IPS-15b (cell line): ENCODE measurements at regions not wholly inside any gene's neighbourhood (a gene's known extent, or its start where the extent isn't known, plus 50 kb on each side); places are given as distances from the start of the nearest gene placed in this dataset.

ENCODE experiments used
- H3K27me3 ChIP-seq: one replicate; pipeline ENCODE4 v1.6.1; 2013; ENCODE audit warnings: low read length; ENCODE audit not compliant: control insufficient read depth, insufficient read depth
- H3K36me3 ChIP-seq: one replicate; pipeline ENCODE4 v1.6.1; 2013; ENCODE audit warnings: low read length; ENCODE audit not compliant: control insufficient read depth, insufficient read depth
- H3K4me1 ChIP-seq: one replicate; pipeline ENCODE4 v1.6.1; 2013; ENCODE audit warnings: mild to moderate bottlenecking, low read length; ENCODE audit not compliant: control insufficient read depth, insufficient read depth
- H3K4me3 ChIP-seq: one replicate; pipeline ENCODE4 v1.5.1; 2013; ENCODE audit warnings: low read depth, low read length
- H3K9ac ChIP-seq: one replicate; pipeline ENCODE4 v1.6.1; 2013; ENCODE audit warnings: low read depth, mild to moderate bottlenecking, low read length
- H3K9me3 ChIP-seq: one replicate; pipeline ENCODE4 v1.6.1; 2013; ENCODE audit warnings: mild to moderate bottlenecking, low read length; ENCODE audit not compliant: control insufficient read depth, insufficient read depth

- Histone ChIP-seq H3K9ac (no peak overlapping the region), H3K4me1 (no peaks in the 10 kb centered on the region), H3K9me3 (no peaks in the 10 kb centered on the region), H3K4me3 (no peak overlapping the region), H3K36me3 (no peaks in the 10 kb centered on the region), H3K27me3 (no peaks in the 10 kb centered on the region)
Measured at GRCh38 chr11:111047374-111047773, 198.2 kb upstream of the POU2AF2 start.

- Histone ChIP-seq H3K27me3 (no peaks in the 10 kb centered on the region), H3K4me1 (no peaks in the 10 kb centered on the region), H3K9ac (no peak overlapping the region), H3K4me3 (no peak overlapping the region), H3K36me3 (no peaks in the 10 kb centered on the region), H3K9me3 (no peaks in the 10 kb centered on the region)
Measured at GRCh38 chr11:111046291-111046690, 199.2 kb upstream of the POU2AF2 start.

- Histone ChIP-seq H3K4me1 (no peaks in the 10 kb centered on the region), H3K36me3 (no peaks in the 10 kb centered on the region), H3K4me3 (no peak overlapping the region), H3K9ac (no peak overlapping the region), H3K9me3 (no peaks in the 10 kb centered on the region), H3K27me3 (no peaks in the 10 kb centered on the region)
Measured at GRCh38 chr11:111045874-111046273, 199.7 kb upstream of the POU2AF2 start.

GRCh38 chr11:111045407-111045803, 200.1 kb upstream of the POU2AF2 start:
- H3K36me3 ChIP-seq = no peaks in the 10 kb centered on the region
- no peak overlapping the region for H3K4me3 ChIP-seq
- no peaks in the 10 kb centered on the region for H3K9me3 ChIP-seq
- no peak overlapping the region for H3K9ac ChIP-seq
- H3K27me3 ChIP-seq = no peaks in the 10 kb centered on the region
- no peaks in the 10 kb centered on the region for H3K4me1 ChIP-seq

- no peaks in the 10 kb centered on the region for H3K4me1 ChIP-seq
- H3K4me3 ChIP-seq = no peak overlapping the region
- no peak overlapping the region for H3K9ac ChIP-seq
- H3K9me3 ChIP-seq = no peaks in the 10 kb centered on the region
- no peaks in the 10 kb centered on the region for H3K27me3 ChIP-seq
- no peaks in the 10 kb centered on the region for H3K36me3 ChIP-seq
Measured at GRCh38 chr11:111044751-111045406, 200.6 kb upstream of the POU2AF2 start.

- H3K36me3 ChIP-seq = no peaks in the 10 kb centered on the region
- H3K4me3 ChIP-seq = no peak overlapping the region
- H3K4me1 ChIP-seq = no peaks in the 10 kb centered on the region
- no peaks in the 10 kb centered on the region for H3K27me3 ChIP-seq
- no peak overlapping the region for H3K9ac ChIP-seq
- H3K9me3 ChIP-seq = no peaks in the 10 kb centered on the region
Measured at GRCh38 chr11:111039982-111040381, 205.5 kb upstream of the POU2AF2 start.

- Histone ChIP-seq H3K4me1 (no peaks in the 10 kb centered on the region), H3K27me3 (no peaks in the 10 kb centered on the region), H3K4me3 (no peak overlapping the region), H3K9ac (no peak overlapping the region), H3K9me3 (no peaks in the 10 kb centered on the region), H3K36me3 (no peaks in the 10 kb centered on the region)
Measured at GRCh38 chr11:111035746-111036145, 209.8 kb upstream of the POU2AF2 start.

GRCh38 chr11:111026241-111026640, 219.3 kb upstream of the POU2AF2 start:
- peaks cover 6% of the 10 kb centered on the region for H3K4me1 ChIP-seq
- no peaks in the 10 kb centered on the region for H3K36me3 ChIP-seq
- H3K4me3 ChIP-seq = no peak overlapping the region
- H3K9ac ChIP-seq = no peak overlapping the region
- H3K27me3 ChIP-seq = no peaks in the 10 kb centered on the region
- H3K9me3 ChIP-seq = no peaks in the 10 kb centered on the region

- peaks cover 6% of the 10 kb centered on the region for H3K4me1 ChIP-seq
- no peak overlapping the region for H3K4me3 ChIP-seq
- no peaks in the 10 kb centered on the region for H3K9me3 ChIP-seq
- no peaks in the 10 kb centered on the region for H3K36me3 ChIP-seq
- H3K9ac ChIP-seq = no peak overlapping the region
- H3K27me3 ChIP-seq = no peaks in the 10 kb centered on the region
Measured at GRCh38 chr11:111021131-111021530, 224.4 kb upstream of the POU2AF2 start.

- H3K9ac ChIP-seq = no peak overlapping the region
- no peaks in the 10 kb centered on the region for H3K36me3 ChIP-seq
- peaks cover 6% of the 10 kb centered on the region for H3K4me1 ChIP-seq
- no peak overlapping the region for H3K4me3 ChIP-seq
- H3K27me3 ChIP-seq = no peaks in the 10 kb centered on the region
- H3K9me3 ChIP-seq = no peaks in the 10 kb centered on the region
Measured at GRCh38 chr11:111019871-111020670, 225.5 kb upstream of the POU2AF2 start.

GRCh38 chr11:111019451-111019850, 226.1 kb upstream of the POU2AF2 start:
- Histone ChIP-seq H3K27me3 (no peaks in the 10 kb centered on the region), H3K4me3 (no peak overlapping the region), H3K9ac (no peak overlapping the region), H3K36me3 (no peaks in the 10 kb centered on the region), H3K4me1 (peaks cover 6% of the 10 kb centered on the region), H3K9me3 (no peaks in the 10 kb centered on the region)

- H3K27me3 ChIP-seq = no peaks in the 10 kb centered on the region
- no peak overlapping the region for H3K4me3 ChIP-seq
- H3K9me3 ChIP-seq = no peaks in the 10 kb centered on the region
- no peak overlapping the region for H3K9ac ChIP-seq
- no peaks in the 10 kb centered on the region for H3K36me3 ChIP-seq
- H3K4me1 ChIP-seq = peaks cover 6% of the 10 kb centered on the region
Measured at GRCh38 chr11:111018566-111018965, 227.0 kb upstream of the POU2AF2 start.
